ENCODE measurements at regions not wholly inside any gene's neighbourhood (a gene's known extent, or its start where the extent isn't known, plus 50 kb on each side); places are given as distances from the start of the nearest gene placed in this dataset.
A peak's percentile ranks its signal among the peaks of the same experiment; 100 is the strongest.

GRCh38 chr5:77871946-77872345 lies 95.8 kb upstream of the TBCA start:
- intact Hi-C loops (cut with micrococcal nuclease), result no loop called here
- CTCF ChIA-PET, result interaction anchor here (0.8 kb wide), 1 partner anchor 9 kb away, joined by 3 read pairs; no protein-coding TSS in a partner anchor
- H3K9me3 Mint-ChIP-seq, result no peaks in the 10 kb centered on the region
- no peak for ATAC-seq
- no peaks in the 10 kb centered on the region for H3K36me3 Mint-ChIP-seq (ENCODE audit: low read depth)
- H3K27ac Mint-ChIP-seq, result no peak overlapping the region
- no peak for DNase-seq
- no peak overlapping the region for H3K4me3 Mint-ChIP-seq
- TF ChIP-seq CTCF (IDR thresholded peaks at IDR 0.05), result no peak
- no peaks in the 10 kb centered on the region for H3K4me1 Mint-ChIP-seq (ENCODE audit: low read depth)
- H3K27me3 Mint-ChIP-seq, result no peaks in the 10 kb centered on the region
- POLR2A ChIA-PET, result no interaction called here

- H3K9me3 Mint-ChIP-seq, result no peaks in the 10 kb centered on the region
- no peak for ATAC-seq
- H3K27me3 Mint-ChIP-seq, result peaks cover 2% of the 10 kb centered on the region
- POLR2A ChIA-PET, result no interaction called here
- intact Hi-C loops (cut with micrococcal nuclease), result no loop called here
- H3K4me1 Mint-ChIP-seq (ENCODE audit: low read depth), result no peaks in the 10 kb centered on the region
- no peak for TF ChIP-seq CTCF (IDR thresholded peaks at IDR 0.05)
- H3K4me3 Mint-ChIP-seq, result no peak overlapping the region
- H3K36me3 Mint-ChIP-seq (ENCODE audit: low read depth), result no peaks in the 10 kb centered on the region
- H3K27ac Mint-ChIP-seq, result no peak overlapping the region
- CTCF ChIA-PET, result no interaction called here
- no peak for DNase-seq
These were observed 94.9 kb upstream of the TBCA start for GRCh38 chr5:77871016-77871415.

GRCh38 chr5:77869116-77869798 lies 93.1 kb upstream of the TBCA start:
- Mint-ChIP-seq H3K9me3 (no peaks in the 10 kb centered on the region), H3K27ac (no peak overlapping the region), H3K27me3 (peaks cover 2% of the 10 kb centered on the region), H3K4me3 (no peak overlapping the region), H3K4me1 (ENCODE audit: low read depth) (no peaks in the 10 kb centered on the region), H3K36me3 (ENCODE audit: low read depth) (no peaks in the 10 kb centered on the region)
- POLR2A ChIA-PET, result no interaction called here
- no peak for ATAC-seq
- intact Hi-C loops (cut with micrococcal nuclease), result no loop called here
- CTCF ChIA-PET, result interaction anchor here (1.6 kb wide), 1 partner anchor 10 kb away, joined by 3 read pairs; no protein-coding TSS in a partner anchor
- TF ChIP-seq CTCF (IDR thresholded peaks at IDR 0.05), result no peak
- DNase-seq, result no peak

- no peaks in the 10 kb centered on the region for H3K9me3 Mint-ChIP-seq
- DNase-seq (no peak), ATAC-seq (no peak)
- intact Hi-C loops (cut with micrococcal nuclease), result no loop called here
- no peaks in the 10 kb centered on the region for H3K36me3 Mint-ChIP-seq (ENCODE audit: low read depth)
- CTCF ChIA-PET, result no interaction called here
- TF ChIP-seq CTCF (IDR thresholded peaks at IDR 0.05), result no peak
- H3K27me3 Mint-ChIP-seq, result peaks cover 6% of the 10 kb centered on the region
- H3K4me1 Mint-ChIP-seq (ENCODE audit: low read depth), result no peaks in the 10 kb centered on the region
- POLR2A ChIA-PET, result no interaction called here
- H3K27ac Mint-ChIP-seq, result no peak overlapping the region
- no peak overlapping the region for H3K4me3 Mint-ChIP-seq
These were observed 91.8 kb upstream of the TBCA start for GRCh38 chr5:77867914-77868313.

GRCh38 chr5:77867194-77867691 lies 91.1 kb upstream of the TBCA start:
- H3K36me3 Mint-ChIP-seq (ENCODE audit: low read depth), result no peaks in the 10 kb centered on the region
- POLR2A ChIA-PET, result no interaction called here

More at GRCh38 chr5:77867194-77867691, 91.1 kb upstream of the TBCA start:
- ATAC-seq, result peak; percentile 37
- no peak overlapping the region for H3K4me3 Mint-ChIP-seq
- no peaks in the 10 kb centered on the region for H3K9me3 Mint-ChIP-seq
- peaks cover 7% of the 10 kb centered on the region for H3K27me3 Mint-ChIP-seq
- CTCF ChIA-PET, result no interaction called here
- no peak for DNase-seq
- intact Hi-C loops (cut with micrococcal nuclease), result no loop called here
- H3K4me1 Mint-ChIP-seq (ENCODE audit: low read depth), result no peaks in the 10 kb centered on the region
- no peak overlapping the region for H3K27ac Mint-ChIP-seq
- no peak for TF ChIP-seq CTCF (IDR thresholded peaks at IDR 0.05)

All from activated CD8-positive, alpha-beta T cell treated with anti-CD3 and anti-CD28 coated beads for 36 hours (primary cell).